ENCODE measurements at regions not wholly inside any gene's neighbourhood (a gene's known extent, or its start where the extent isn't known, plus 50 kb on each side); places are given as distances from the start of the nearest gene placed in this dataset.

GRCh38 chr1:95956215-95956614, 722.2 kb downstream of the RWDD3 start:
- TF ChIP-seq CTCF (IDR thresholded peaks at IDR 0.05) (no peak), POLR2A (IDR thresholded peaks at IDR 0.05) (no peak)
